PC-9 (cell line): ENCODE measurements at regions not wholly inside any gene's neighbourhood (a gene's known extent, or its start where the extent isn't known, plus 50 kb on each side); places are given as distances from the start of the nearest gene placed in this dataset.

Experiments
- BruUV-seq: library from RNA; stranded (reverse); fragments of 400-500 nt; replicated peaks from 2 replicates; lab custom pipeline; 2021; lab: Mats Ljungman, UMichigan
- CTCF ChIA-PET: fragments of 300-600 bp; sonication (Branson Sonifier 250); formaldehyde crosslinking; loops from one replicate; lab custom pipeline; 2022; ENCODE audit warnings: antibody characterized with exemption; lab: Charles Lee
- POLR2A ChIA-PET: fragments of 300-600 bp; sonication (Branson Sonifier 250); formaldehyde crosslinking; loops from one replicate; lab custom pipeline; 2022; ENCODE audit warnings: antibody characterized with exemption; ENCODE audit not compliant: unreplicated experiment; lab: Charles Lee
- DNase-seq, 2 experiments: peaks; one replicate each; pipeline versions ENCODE4 v3.0.0 to v3.0.0-alpha.2; 2015 to 2022; ENCODE audit warnings: mixed read lengths in 1 of 2
- H2AFZ ChIP-seq: fragments of 200-600 bp; sonication (generic); 2 replicates; pipeline ENCODE4 v1.8.1; 2017; ENCODE audit warnings: antibody characterized with exemption
- H3F3A ChIP-seq: fragments of 200-600 bp; sonication (generic); 2 replicates; pipeline ENCODE4 v1.8.1; 2017; ENCODE audit warnings: antibody characterized with exemption, mild to moderate bottlenecking, low read depth; ENCODE audit not compliant: insufficient read depth
- H3K27ac ChIP-seq: fragments of 200-600 bp; sonication (generic); 2 replicates; pipeline ENCODE4 v1.6.1; 2016; ENCODE audit warnings: mixed run types
- H3K27me3 ChIP-seq: fragments of 200-600 bp; sonication (generic); 2 replicates; pipeline ENCODE4 v1.6.1; 2016; ENCODE audit warnings: low read depth, mixed run types; ENCODE audit not compliant: insufficient read depth
- H3K36me3 ChIP-seq: fragments of 200-600 bp; sonication (generic); 2 replicates; pipeline ENCODE4 v1.6.1; 2016; ENCODE audit warnings: low read depth, mixed run types
- H3K4me1 ChIP-seq: fragments of 200-600 bp; sonication (generic); replicated peaks from 2 replicates; pipeline ENCODE4 v1.6.1; 2016; ENCODE audit warnings: mixed run types; ENCODE audit not compliant: insufficient read depth
- H3K4me2 ChIP-seq: fragments of 200-600 bp; sonication (generic); 2 replicates; pipeline ENCODE4 v1.6.1; 2017; ENCODE audit warnings: mixed run types
- H3K4me3 ChIP-seq: fragments of 200-600 bp; sonication (generic); 2 replicates; pipeline ENCODE4 v1.6.1; 2016; ENCODE audit warnings: mixed run types
- H3K79me2 ChIP-seq: fragments of 200-600 bp; sonication (generic); 2 replicates; pipeline ENCODE4 v1.6.1; 2017; ENCODE audit warnings: low read depth, mixed run types
- H3K9me2 ChIP-seq: fragments of 200-600 bp; sonication (generic); 2 replicates; pipeline ENCODE4 v1.8.1; 2017; ENCODE audit warnings: mild to moderate bottlenecking; ENCODE audit not compliant: insufficient read depth
- H3K9me3 ChIP-seq: fragments of 200-600 bp; sonication (generic); 2 replicates; pipeline ENCODE4 v1.8.1; 2016; ENCODE audit warnings: low read depth; ENCODE audit not compliant: insufficient read depth
- H4K20me1 ChIP-seq: fragments of 200-600 bp; sonication (generic); 2 replicates; pipeline ENCODE4 v1.8.1; 2017; ENCODE audit not compliant: insufficient read depth
- EZH2 ChIP-seq: fragments of 200-600 bp; sonication (generic); IDR thresholded peaks from 2 replicates; pipeline ENCODE4 v1.8.0; 2017; ENCODE audit warnings: antibody characterized with exemption, low read depth
- intact Hi-C: fragments of 100-400 bp; cut with micrococcal nuclease; formaldehyde crosslinking; loops from one replicate; pipeline ENCODE4 v1.10.0; 2022; ENCODE audit not compliant: unreplicated experiment
- TF ChIP-seq, protein P1 (sequence below): fragments of 200-600 bp; sonication (generic); conservative IDR thresholded peaks from 2 replicates; pipeline ENCODE4 v1.6.1; 2017; ENCODE audit warnings: mixed run types, antibody characterized with exemption, mild to moderate bottlenecking, moderate library complexity

DNA sequence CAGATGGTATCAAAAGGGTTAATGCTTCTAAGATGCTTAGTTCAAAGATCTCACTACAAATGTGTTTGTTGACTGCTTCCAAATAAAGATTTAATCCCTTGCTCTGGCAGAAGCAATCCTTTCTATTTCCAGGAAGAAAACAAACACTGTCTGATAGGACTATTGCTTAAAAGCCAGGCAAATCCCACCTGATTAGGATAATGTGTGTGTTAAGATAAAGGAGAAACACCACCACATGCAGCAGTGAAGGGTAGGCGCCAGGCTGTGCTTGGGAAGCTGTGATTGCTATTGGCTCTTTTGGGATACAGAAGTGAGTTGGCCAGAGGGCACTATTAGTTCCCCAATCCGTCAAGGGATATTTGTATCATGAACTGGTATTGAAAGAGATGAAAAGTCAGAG lies 62.8 kb upstream of the LRCH1 start:
- Histone ChIP-seq H3K4me1 (no peaks in the 10 kb centered on the region), H3K9me3 (peaks cover 6% of the 10 kb centered on the region; the same call in 1 of the 2 replicates), H3K4me3 (no peak overlapping the region), H2AFZ (no peak overlapping the region), H3K27ac (no peak overlapping the region), H3F3A (no peaks in the 10 kb centered on the region), H3K27me3 (no peaks in the 10 kb centered on the region), H3K36me3 (no peaks in the 10 kb centered on the region), H3K79me2 (no peaks in the 10 kb centered on the region), H3K4me2 (no peak overlapping the region), H4K20me1 (no peaks in the 10 kb centered on the region), H3K9me2 (no peaks in the 10 kb centered on the region)
- no peak for DNase-seq
- no TSS peak for BruUV-seq
- TF ChIP-seq EZH2, result no peak
- TF ChIP-seq, protein P1, sequence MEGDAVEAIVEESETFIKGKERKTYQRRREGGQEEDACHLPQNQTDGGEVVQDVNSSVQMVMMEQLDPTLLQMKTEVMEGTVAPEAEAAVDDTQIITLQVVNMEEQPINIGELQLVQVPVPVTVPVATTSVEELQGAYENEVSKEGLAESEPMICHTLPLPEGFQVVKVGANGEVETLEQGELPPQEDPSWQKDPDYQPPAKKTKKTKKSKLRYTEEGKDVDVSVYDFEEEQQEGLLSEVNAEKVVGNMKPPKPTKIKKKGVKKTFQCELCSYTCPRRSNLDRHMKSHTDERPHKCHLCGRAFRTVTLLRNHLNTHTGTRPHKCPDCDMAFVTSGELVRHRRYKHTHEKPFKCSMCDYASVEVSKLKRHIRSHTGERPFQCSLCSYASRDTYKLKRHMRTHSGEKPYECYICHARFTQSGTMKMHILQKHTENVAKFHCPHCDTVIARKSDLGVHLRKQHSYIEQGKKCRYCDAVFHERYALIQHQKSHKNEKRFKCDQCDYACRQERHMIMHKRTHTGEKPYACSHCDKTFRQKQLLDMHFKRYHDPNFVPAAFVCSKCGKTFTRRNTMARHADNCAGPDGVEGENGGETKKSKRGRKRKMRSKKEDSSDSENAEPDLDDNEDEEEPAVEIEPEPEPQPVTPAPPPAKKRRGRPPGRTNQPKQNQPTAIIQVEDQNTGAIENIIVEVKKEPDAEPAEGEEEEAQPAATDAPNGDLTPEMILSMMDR, result no peak
- CTCF ChIA-PET, result no interaction called here
- intact Hi-C loops, result no loop called here
- POLR2A ChIA-PET, result no interaction called here

- intact Hi-C loops, result no loop called here
- no peaks in the 10 kb centered on the region for H3K4me1 ChIP-seq
- no peak for DNase-seq
- no peaks in the 10 kb centered on the region for H3F3A ChIP-seq
- H3K4me2 ChIP-seq, result no peak overlapping the region
- no peaks in the 10 kb centered on the region for H3K79me2 ChIP-seq
- no peak overlapping the region for H3K27ac ChIP-seq
- H2AFZ ChIP-seq, result no peak overlapping the region
- no peaks in the 10 kb centered on the region for H3K27me3 ChIP-seq
- H3K4me3 ChIP-seq, result no peak overlapping the region
- BruUV-seq, result no TSS peak
- peaks cover 8% of the 10 kb centered on the region; the same call in 1 of the 2 replicates for H3K9me3 ChIP-seq
- no peaks in the 10 kb centered on the region for H3K36me3 ChIP-seq
- no peaks in the 10 kb centered on the region for H4K20me1 ChIP-seq
- ChIA-PET POLR2A (no interaction called here), CTCF (no interaction called here)
- no peak for TF ChIP-seq EZH2
- TF ChIP-seq, protein P1, result no peak
- no peaks in the 10 kb centered on the region for H3K9me2 ChIP-seq
These were observed 63.4 kb upstream of the LRCH1 start for GRCh38 chr13:46489586-46490023.

DNA sequence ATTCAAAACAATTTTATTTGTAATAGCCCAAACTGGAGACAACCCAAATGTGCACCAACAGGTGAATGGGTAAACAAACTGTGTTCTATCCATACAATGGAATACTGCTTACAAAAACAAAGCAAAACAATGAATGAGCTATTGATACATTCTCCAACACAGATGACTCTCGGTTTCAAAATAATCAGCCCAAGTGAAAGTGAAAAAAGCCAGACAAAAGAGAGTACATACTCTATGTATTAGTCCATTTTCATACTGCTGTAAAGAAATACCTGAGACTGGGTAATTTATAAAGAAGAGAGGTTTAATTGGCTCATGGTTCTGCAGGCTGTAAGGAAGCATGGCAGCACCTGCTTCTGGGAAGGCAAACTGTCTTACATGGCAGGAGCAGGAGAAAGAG lies 65.2 kb upstream of the LRCH1 start:
- POLR2A ChIA-PET, result no interaction called here
- no peaks in the 10 kb centered on the region for H3K4me1 ChIP-seq

More for the DNA sequence above, 65.2 kb upstream of the LRCH1 start:
- no peaks in the 10 kb centered on the region for H3K79me2 ChIP-seq
- DNase-seq, result no peak
- no TSS peak for BruUV-seq
- intact Hi-C loops, result no loop called here
- H4K20me1 ChIP-seq, result no peaks in the 10 kb centered on the region
- no peaks in the 10 kb centered on the region for H3K27me3 ChIP-seq
- H3K4me2 ChIP-seq, result no peak overlapping the region
- peaks cover 10% of the 10 kb centered on the region; the same call in 1 of the 2 replicates for H3K9me3 ChIP-seq
- CTCF ChIA-PET, result no interaction called here
- TF ChIP-seq, protein P1, result no peak
- H3K36me3 ChIP-seq, result no peaks in the 10 kb centered on the region
- no peak overlapping the region for H2AFZ ChIP-seq
- H3K9me2 ChIP-seq, result no peaks in the 10 kb centered on the region
- H3K4me3 ChIP-seq, result no peak overlapping the region
- no peaks in the 10 kb centered on the region for H3F3A ChIP-seq
- H3K27ac ChIP-seq, result no peak overlapping the region
